MCF 10A (cell line): ENCODE measurements at regions not wholly inside any gene's neighbourhood (a gene's known extent, or its start where the extent isn't known, plus 50 kb on each side); places are given as distances from the start of the nearest gene placed in this dataset.

ENCODE experiments used
- BruUV-seq: library from RNA; stranded (reverse); fragments of 400-500 nt; replicated peaks from 2 replicates; lab custom pipeline; 2021; lab: Mats Ljungman, UMichigan
- CTCF ChIA-PET: fragments of 300-600 bp; sonication (Branson Sonifier 250); formaldehyde crosslinking; extraction: SDS; loops from one replicate; lab custom pipeline; 2021; ENCODE audit warnings: antibody characterized with exemption, inconsistent platforms; lab: Yijun Ruan, JAX
- POLR2A ChIA-PET: fragments of 300-600, 350-650 bp; sonication (Branson Sonifier 250); formaldehyde crosslinking; extraction: SDS; loops from one replicate; lab custom pipeline; 2020; ENCODE audit warnings: antibody characterized with exemption, inconsistent platforms; lab: Yijun Ruan, JAX
- DNase-seq: peaks from one replicate; pipeline ENCODE4 v3.0.0-alpha.2; 2018; ENCODE audit not compliant: unreplicated experiment
- H3K27ac Mint-ChIP-seq: one replicate; pipeline ENCODE4 v1.8.0; 2022; ENCODE audit warnings: mild to moderate bottlenecking, low read depth, mixed read lengths; ENCODE audit not compliant: unreplicated experiment
- H3K27me3 Mint-ChIP-seq: one replicate; pipeline ENCODE4 v1.8.0; 2022; ENCODE audit warnings: mixed read lengths; ENCODE audit not compliant: insufficient read depth, unreplicated experiment
- H3K36me3 Mint-ChIP-seq: one replicate; pipeline ENCODE4 v1.8.0; 2022; ENCODE audit warnings: mild to moderate bottlenecking, moderate library complexity, mixed read lengths; ENCODE audit not compliant: insufficient read depth, unreplicated experiment
- H3K4me1 Mint-ChIP-seq: one replicate; pipeline ENCODE4 v1.8.0; 2022; ENCODE audit warnings: mixed read lengths; ENCODE audit not compliant: insufficient read depth, unreplicated experiment
- H3K4me3 Mint-ChIP-seq: one replicate; pipeline ENCODE4 v1.8.0; 2022; ENCODE audit warnings: mild to moderate bottlenecking, moderate library complexity, mixed read lengths; ENCODE audit not compliant: unreplicated experiment
- H3K9me3 Mint-ChIP-seq: one replicate; pipeline ENCODE4 v1.8.0; 2022; ENCODE audit warnings: mixed read lengths; ENCODE audit not compliant: unreplicated experiment
- intact Hi-C: fragments of 100-400 bp; cut with micrococcal nuclease; formaldehyde crosslinking; loops from 2 replicates; pipeline ENCODE4 v1.14.1; 2022
- TF ChIP-seq, protein P1 (sequence below): fragments of 200-600 bp; IDR thresholded peaks from one replicate; pipeline ENCODE4 v1.8.0; 2022; ENCODE audit warnings: antibody characterized with exemption, mild to moderate bottlenecking; ENCODE audit not compliant: unreplicated experiment

DNA sequence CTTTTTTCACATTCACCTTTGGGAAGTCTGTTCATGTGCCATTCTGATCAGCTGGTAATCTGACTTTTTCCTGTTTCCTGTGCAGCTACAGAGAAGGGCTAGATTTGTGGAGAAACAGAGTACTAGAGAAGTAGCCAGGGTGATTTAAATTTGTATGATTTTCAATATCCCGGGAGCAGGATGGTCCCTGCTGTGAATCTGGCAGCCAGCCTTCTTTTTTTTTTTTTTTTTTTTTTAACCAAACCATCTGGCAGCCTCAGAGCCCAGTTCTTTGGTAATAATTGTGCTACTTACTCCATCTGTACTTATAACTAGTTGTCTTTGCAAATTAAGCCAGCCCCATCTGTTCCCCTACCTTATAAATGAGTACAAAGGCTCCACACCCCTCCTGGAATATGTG is 248.6 kb upstream of the DEPDC1 start:
- no peaks in the 10 kb centered on the region for H3K36me3 Mint-ChIP-seq
- ChIA-PET CTCF (no interaction called here), POLR2A (no interaction called here)
- peaks cover 11% of the 10 kb centered on the region for H3K27me3 Mint-ChIP-seq
- H3K27ac Mint-ChIP-seq: no peak overlapping the region
- no peak overlapping the region for H3K4me3 Mint-ChIP-seq
- no peak for DNase-seq
- no peaks in the 10 kb centered on the region for H3K4me1 Mint-ChIP-seq
- intact Hi-C loops: no loop called here
- TF ChIP-seq, protein P1, sequence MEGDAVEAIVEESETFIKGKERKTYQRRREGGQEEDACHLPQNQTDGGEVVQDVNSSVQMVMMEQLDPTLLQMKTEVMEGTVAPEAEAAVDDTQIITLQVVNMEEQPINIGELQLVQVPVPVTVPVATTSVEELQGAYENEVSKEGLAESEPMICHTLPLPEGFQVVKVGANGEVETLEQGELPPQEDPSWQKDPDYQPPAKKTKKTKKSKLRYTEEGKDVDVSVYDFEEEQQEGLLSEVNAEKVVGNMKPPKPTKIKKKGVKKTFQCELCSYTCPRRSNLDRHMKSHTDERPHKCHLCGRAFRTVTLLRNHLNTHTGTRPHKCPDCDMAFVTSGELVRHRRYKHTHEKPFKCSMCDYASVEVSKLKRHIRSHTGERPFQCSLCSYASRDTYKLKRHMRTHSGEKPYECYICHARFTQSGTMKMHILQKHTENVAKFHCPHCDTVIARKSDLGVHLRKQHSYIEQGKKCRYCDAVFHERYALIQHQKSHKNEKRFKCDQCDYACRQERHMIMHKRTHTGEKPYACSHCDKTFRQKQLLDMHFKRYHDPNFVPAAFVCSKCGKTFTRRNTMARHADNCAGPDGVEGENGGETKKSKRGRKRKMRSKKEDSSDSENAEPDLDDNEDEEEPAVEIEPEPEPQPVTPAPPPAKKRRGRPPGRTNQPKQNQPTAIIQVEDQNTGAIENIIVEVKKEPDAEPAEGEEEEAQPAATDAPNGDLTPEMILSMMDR: no peak
- H3K9me3 Mint-ChIP-seq: peaks cover 8% of the 10 kb centered on the region
- no TSS peak for BruUV-seq

DNA sequence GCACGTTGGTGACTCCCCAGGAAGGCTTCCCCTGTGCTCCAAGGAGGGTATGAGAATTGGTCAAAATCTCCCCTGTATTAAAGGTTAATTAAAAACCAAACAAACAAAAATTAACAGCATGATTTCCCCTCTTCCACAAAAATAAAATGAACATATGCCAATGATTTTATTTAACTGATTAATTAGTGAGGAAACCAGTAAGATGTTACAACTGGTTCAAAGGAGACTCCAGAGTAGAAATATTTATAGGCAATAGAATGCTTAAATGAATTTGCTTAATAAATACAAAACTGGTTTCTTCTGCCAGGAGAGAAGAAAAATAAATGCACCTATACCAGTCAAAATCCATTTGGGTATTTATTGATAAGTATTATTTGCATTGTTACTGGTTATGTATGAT is 249.5 kb upstream of the DEPDC1 start:
- no TSS peak for BruUV-seq
- DNase-seq: no peak
- Mint-ChIP-seq H3K27ac (no peak overlapping the region), H3K9me3 (no peaks in the 10 kb centered on the region), H3K4me3 (no peak overlapping the region), H3K4me1 (no peaks in the 10 kb centered on the region), H3K36me3 (no peaks in the 10 kb centered on the region), H3K27me3 (peaks cover 11% of the 10 kb centered on the region)
- POLR2A ChIA-PET: no interaction called here
- CTCF ChIA-PET: no interaction called here
- TF ChIP-seq, protein P1: no peak
- intact Hi-C loops: no loop called here

GRCh38 chr1:68751723-68752122 is 254.8 kb upstream of the DEPDC1 start:
- Mint-ChIP-seq H3K27ac (no peak overlapping the region), H3K4me1 (no peaks in the 10 kb centered on the region), H3K36me3 (no peaks in the 10 kb centered on the region), H3K27me3 (peaks cover 11% of the 10 kb centered on the region), H3K9me3 (no peaks in the 10 kb centered on the region), H3K4me3 (no peak overlapping the region)
- TF ChIP-seq, protein P1: no peak
- no TSS peak for BruUV-seq
- CTCF ChIA-PET: no interaction called here
- no peak for DNase-seq
- POLR2A ChIA-PET: no interaction called here
- intact Hi-C loops: no loop called here

DNA sequence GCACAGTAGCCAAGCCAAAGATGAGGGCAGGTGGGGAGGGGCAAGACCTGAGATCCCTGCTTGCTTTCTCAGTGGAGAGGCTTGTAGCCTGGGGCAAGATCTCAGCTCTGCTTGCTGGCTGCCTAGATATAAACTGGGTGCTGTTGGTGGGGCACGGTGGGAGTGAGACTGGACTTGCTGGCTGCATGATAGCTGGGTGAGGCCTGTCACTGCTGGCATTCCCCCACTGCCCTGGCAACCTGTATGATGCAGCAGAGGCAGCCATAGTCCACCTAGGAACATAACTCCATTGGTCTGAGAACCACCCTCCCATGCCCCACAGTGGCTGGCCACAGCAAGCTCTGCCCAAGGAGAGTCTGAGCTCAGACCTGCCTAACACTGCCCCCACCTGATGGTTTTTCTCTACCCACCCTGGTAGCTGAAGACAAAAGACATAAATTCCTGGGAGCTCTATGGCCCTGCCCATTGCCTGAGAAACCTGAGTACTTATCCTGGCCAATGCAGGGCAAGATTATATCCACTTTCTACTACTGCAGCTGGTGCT is 261.9 kb upstream of the DEPDC1 start:
- Mint-ChIP-seq H3K36me3 (no peaks in the 10 kb centered on the region), H3K4me3 (no peak overlapping the region), H3K27me3 (no peaks in the 10 kb centered on the region), H3K9me3 (no peaks in the 10 kb centered on the region), H3K27ac (no peak overlapping the region), H3K4me1 (no peaks in the 10 kb centered on the region)
- intact Hi-C loops: no loop called here
- BruUV-seq: no TSS peak
- no peak for DNase-seq
- ChIA-PET CTCF (interaction anchor here (0.7 kb wide), 1 partner anchor 311 kb away, joined by 3 read pairs; no protein-coding TSS in a partner anchor), POLR2A (interaction anchor here (0.6 kb wide), 1 partner anchor 287 kb away, joined by 4 read pairs; no protein-coding TSS in a partner anchor)
- TF ChIP-seq, protein P1: no peak
